Uterus (tissue), 2 donors: ENCODE measurements at regions not wholly inside any gene's neighbourhood (a gene's known extent, or its start where the extent isn't known, plus 50 kb on each side); places are given as distances from the start of the nearest gene placed in this dataset.
"Not testable (repeated sequence)": the region's sequence is repeated elsewhere in the genome, so short reads cannot be mapped to it uniquely, and the experiment has no call there.

ENCODE experiments used
- POLR2A ChIP-seq, 2 donors: fragments of 450-650 bp; IDR thresholded peaks; one replicate each; pipeline ENCODE4 v1.6.1; 2016; ENCODE audit warnings: antibody characterized with exemption in 2 of 2, mild to moderate bottlenecking in 1 of 2, moderate library complexity in 1 of 2
- TF ChIP-seq, protein P1 (sequence below), 4 experiments: fragments of 200-600 bp in 2 of 4; fragments of 450-650 bp in 2 of 4; sonication (generic) in 2 of 4; IDR thresholded peaks; one replicate each; pipeline ENCODE4 v1.5.1; 2016 to 2019; ENCODE audit warnings: antibody characterized with exemption in 4 of 4, mild to moderate bottlenecking in 2 of 4, moderate library complexity in 1 of 4

DNA sequence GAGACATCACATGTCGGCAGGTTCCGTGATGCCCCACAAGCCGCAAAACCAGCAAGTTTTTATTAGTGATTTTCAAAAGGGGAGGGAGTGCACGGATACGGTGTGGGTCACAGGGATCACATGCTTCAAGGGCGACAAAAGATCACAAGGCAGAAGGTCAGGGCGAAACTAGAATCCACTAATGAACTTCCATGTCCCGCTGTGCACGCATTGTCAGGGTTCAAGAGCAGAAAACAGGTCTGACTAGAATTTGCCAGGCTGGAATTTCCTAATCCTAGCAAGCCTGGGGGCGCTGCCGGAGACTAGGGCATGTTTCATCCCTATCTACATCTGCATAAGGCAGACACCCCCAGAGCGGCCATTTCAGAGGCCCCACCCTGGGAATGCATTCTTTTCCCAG is 225.2 kb downstream of the NPHP4 start:
- TF ChIP-seq, protein P1, sequence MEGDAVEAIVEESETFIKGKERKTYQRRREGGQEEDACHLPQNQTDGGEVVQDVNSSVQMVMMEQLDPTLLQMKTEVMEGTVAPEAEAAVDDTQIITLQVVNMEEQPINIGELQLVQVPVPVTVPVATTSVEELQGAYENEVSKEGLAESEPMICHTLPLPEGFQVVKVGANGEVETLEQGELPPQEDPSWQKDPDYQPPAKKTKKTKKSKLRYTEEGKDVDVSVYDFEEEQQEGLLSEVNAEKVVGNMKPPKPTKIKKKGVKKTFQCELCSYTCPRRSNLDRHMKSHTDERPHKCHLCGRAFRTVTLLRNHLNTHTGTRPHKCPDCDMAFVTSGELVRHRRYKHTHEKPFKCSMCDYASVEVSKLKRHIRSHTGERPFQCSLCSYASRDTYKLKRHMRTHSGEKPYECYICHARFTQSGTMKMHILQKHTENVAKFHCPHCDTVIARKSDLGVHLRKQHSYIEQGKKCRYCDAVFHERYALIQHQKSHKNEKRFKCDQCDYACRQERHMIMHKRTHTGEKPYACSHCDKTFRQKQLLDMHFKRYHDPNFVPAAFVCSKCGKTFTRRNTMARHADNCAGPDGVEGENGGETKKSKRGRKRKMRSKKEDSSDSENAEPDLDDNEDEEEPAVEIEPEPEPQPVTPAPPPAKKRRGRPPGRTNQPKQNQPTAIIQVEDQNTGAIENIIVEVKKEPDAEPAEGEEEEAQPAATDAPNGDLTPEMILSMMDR (IDR thresholded peaks at IDR 0.05), result not testable (repeated sequence)
- not testable (repeated sequence) for TF ChIP-seq POLR2A (IDR thresholded peaks at IDR 0.05)
